BLaER1 treated with 17β-estradiol and CSF1 and Interleukin-3, amounts not matched to agents 10 nM and 100 nM (cell line): ENCODE measurements at regions not wholly inside any gene's neighbourhood (a gene's known extent, or its start where the extent isn't known, plus 50 kb on each side); places are given as distances from the start of the nearest gene placed in this dataset.

Experiments
- H3K27ac ChIP-seq, 11 experiments: shearing (Covaris generic); formaldehyde crosslinking; 2 replicates each; pipeline ENCODE4 v1.8.1; 2022
- H3K27me3 ChIP-seq, 11 experiments: shearing (Covaris generic); formaldehyde crosslinking; 2 replicates each; pipeline ENCODE4 v1.8.1; 2022
- H3K36me3 ChIP-seq, 11 experiments: shearing (Covaris generic); formaldehyde crosslinking; 2 replicates each; pipeline ENCODE4 v1.8.1; 2022
- H3K4me1 ChIP-seq, 10 experiments: shearing (Covaris generic); formaldehyde crosslinking; 2 replicates each; pipeline ENCODE4 v1.8.1; 2022
- H3K4me2 ChIP-seq, 11 experiments: shearing (Covaris generic); formaldehyde crosslinking; 2 replicates each; pipeline ENCODE4 v1.8.1; 2022
- H3K4me3 ChIP-seq, 10 experiments: shearing (Covaris generic); formaldehyde crosslinking; 2 replicates each; pipeline ENCODE4 v1.8.1; 2022
- H3K9ac ChIP-seq, 11 experiments: shearing (Covaris generic); formaldehyde crosslinking; 2 replicates each; pipeline ENCODE4 v1.8.1; 2022
- H3K9me3 ChIP-seq, 11 experiments: shearing (Covaris generic); formaldehyde crosslinking; replicated peaks in 1 of 11; 2 replicates each; pipeline ENCODE4 v1.8.1; 2022
- H4K20me1 ChIP-seq, 11 experiments: shearing (Covaris generic); formaldehyde crosslinking; 2 replicates each; pipeline ENCODE4 v1.8.1; 2022
- Cebpa-rat ChIP-seq, 11 experiments: shearing (Covaris generic); IDR thresholded peaks; 2 replicates each; pipeline ENCODE4 v1.8.1; 2022

DNA sequence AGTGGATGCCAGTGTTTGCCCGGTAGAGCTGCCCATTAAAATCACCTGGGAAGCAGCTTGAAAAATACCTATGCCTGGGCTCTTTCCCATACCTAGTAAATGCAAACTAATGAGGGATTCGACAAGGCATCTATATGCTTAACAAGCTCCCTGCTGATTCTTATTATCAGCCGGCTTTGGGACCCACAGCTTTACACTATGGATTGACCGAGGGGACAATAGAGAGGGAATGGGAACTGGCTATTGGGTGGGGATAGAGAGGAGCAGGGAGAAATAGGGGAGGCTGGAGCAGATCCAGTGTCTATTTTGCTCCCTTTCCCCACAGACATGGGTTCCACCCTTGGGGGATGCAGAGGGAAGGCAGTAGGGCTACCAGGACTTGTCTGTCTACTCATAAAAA lies 103.1 kb upstream of the TEX13D start:
- H4K20me1 ChIP-seq, result no peaks in the 10 kb centered on the region; a peak in 1 of 22 replicates
- no peak for TF ChIP-seq Cebpa-rat (IDR thresholded peaks at IDR 0.05)
- no peaks in the 10 kb centered on the region for H3K36me3 ChIP-seq
- peaks cover 0 to 17% (median 11%) of the 10 kb centered on the region in 10 experiments; a peak in 12 of 20 replicates for H3K4me1 ChIP-seq
- peaks cover 94 to 100% (median 100%) of the 10 kb centered on the region in 11 experiments for H3K27me3 ChIP-seq
- no peak overlapping the region for H3K27ac ChIP-seq
- H3K9me3 ChIP-seq, result no peaks in the 10 kb centered on the region
- no peak overlapping the region for H3K4me3 ChIP-seq
- no peak overlapping the region for H3K9ac ChIP-seq
- H3K4me2 ChIP-seq, result no peak overlapping the region

DNA sequence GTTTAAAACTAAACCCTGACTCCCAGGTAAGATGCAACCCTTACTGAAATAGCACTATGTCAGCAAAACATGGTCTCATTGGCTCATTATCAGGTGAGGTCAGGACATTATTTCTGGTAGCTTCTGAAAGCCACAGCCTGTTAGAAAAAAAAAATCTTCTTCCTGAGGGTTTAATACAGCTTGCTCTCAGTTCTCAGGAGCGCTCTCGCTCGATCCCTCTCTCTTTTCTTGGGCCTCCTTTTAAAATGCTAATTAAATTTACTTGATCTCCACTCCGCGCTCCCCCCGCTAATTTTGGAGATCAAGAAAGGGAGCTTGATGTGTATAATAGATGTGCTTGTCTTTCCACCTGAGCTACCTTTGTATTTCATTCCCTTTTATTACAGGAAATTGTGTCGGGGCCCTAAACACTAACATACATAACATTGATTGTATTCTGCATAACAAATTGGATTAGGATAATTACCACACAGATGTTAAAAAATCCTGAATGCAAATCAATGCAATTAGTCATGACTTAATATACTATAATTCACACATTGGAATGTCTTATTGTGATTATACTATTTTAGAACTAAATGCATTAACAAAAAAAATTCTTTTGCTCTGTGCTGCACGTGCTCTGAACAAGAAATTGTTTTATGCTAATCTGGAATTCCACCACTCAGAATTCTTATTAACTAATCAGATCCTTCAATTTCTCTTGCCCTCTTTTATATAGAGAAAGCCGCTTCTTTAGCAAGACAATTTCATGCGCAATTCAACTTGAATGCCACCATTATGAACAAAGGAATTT lies 101.6 kb upstream of the TEX13D start:
- no peak for TF ChIP-seq Cebpa-rat (IDR thresholded peaks at IDR 0.05)
- H4K20me1 ChIP-seq, result no peaks in the 10 kb centered on the region; a peak in 1 of 22 replicates
- no peaks in the 10 kb centered on the region for H3K36me3 ChIP-seq
- peaks cover 0 to 12% (median 8%) of the 10 kb centered on the region in 10 experiments; a peak in 12 of 20 replicates for H3K4me1 ChIP-seq
- H3K9ac ChIP-seq, result no peak overlapping the region
- no peaks in the 10 kb centered on the region for H3K9me3 ChIP-seq
- H3K27me3 ChIP-seq, result peaks cover 94 to 100% (median 100%) of the 10 kb centered on the region in 11 experiments
- H3K27ac ChIP-seq, result no peak overlapping the region
- H3K4me2 ChIP-seq, result no peak overlapping the region
- H3K4me3 ChIP-seq, result no peak overlapping the region

DNA sequence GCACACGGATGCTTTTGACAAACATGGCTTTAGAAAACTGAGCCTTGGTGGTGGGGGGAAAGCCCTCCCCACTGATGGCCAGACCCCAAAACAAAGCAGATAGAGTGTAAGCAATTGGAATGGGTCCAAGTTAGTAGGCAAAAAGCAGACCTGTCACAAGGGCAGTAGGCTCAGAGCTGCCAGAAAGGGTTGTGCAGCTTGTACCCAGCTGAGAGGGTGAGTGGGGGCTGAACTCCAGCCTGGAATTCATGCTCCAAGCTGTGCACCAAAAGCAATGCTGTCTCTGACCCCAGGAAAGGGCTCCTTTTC lies 101.1 kb upstream of the TEX13D start:
- TF ChIP-seq Cebpa-rat (IDR thresholded peaks at IDR 0.05), result no peak
- Histone ChIP-seq H3K4me1 (peaks cover 0 to 6% (median 5%) of the 10 kb centered on the region in 10 experiments; a peak in 9 of 20 replicates), H3K4me2 (no peak overlapping the region), H3K27ac (no peak overlapping the region), H3K4me3 (no peak overlapping the region), H3K9ac (no peak overlapping the region), H3K36me3 (no peaks in the 10 kb centered on the region), H3K27me3 (peaks cover 93 to 99% (median 98%) of the 10 kb centered on the region in 11 experiments), H3K9me3 (no peaks in the 10 kb centered on the region), H4K20me1 (no peaks in the 10 kb centered on the region; a peak in 1 of 22 replicates)

GRCh38 chrX:124232523-124233201 lies 99.8 kb upstream of the TEX13D start:
- no peak overlapping the region for H3K4me2 ChIP-seq
- H3K27me3 ChIP-seq, result peaks cover 90 to 94% (median 94%) of the 10 kb centered on the region in 11 experiments

DNA sequence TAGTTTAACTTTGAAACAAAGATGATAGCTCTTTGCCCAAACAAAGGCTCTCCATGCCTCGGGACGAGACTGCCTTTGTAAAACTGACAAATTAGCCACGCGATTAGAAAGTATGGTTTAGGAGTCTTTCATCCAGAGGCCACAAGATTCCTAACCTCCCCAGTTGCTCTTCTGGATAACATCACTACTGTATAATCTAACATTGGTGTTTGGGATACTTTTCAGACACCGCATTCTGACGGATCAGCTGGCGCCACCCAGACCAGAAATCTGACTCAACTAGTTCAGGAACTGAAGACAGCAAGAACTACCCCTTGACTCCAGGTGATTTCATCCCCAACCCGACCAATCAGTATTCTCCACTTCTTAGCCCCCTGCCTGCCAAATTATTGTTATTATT lies 98.1 kb upstream of the TEX13D start:
- Histone ChIP-seq H3K36me3 (no peaks in the 10 kb centered on the region), H3K27me3 (peaks cover 91 to 94% (median 93%) of the 10 kb centered on the region in 11 experiments), H3K27ac (no peak overlapping the region), H4K20me1 (no peaks in the 10 kb centered on the region; a peak in 1 of 22 replicates), H3K9ac (no peak overlapping the region), H3K9me3 (peaks cover 0 to 3% (median 0%) of the 10 kb centered on the region in 11 experiments; a peak in 1 of 22 replicates), H3K4me3 (no peak overlapping the region), H3K4me1 (no peaks in the 10 kb centered on the region), H3K4me2 (no peak overlapping the region)
- TF ChIP-seq Cebpa-rat (IDR thresholded peaks at IDR 0.05), result no peak

More at GRCh38 chrX:124232523-124233201, 99.8 kb upstream of the TEX13D start:
- Histone ChIP-seq H3K9me3 (peaks cover 0 to 3% (median 0%) of the 10 kb centered on the region in 11 experiments; a peak in 1 of 22 replicates), H4K20me1 (no peaks in the 10 kb centered on the region; a peak in 1 of 22 replicates), H3K4me3 (no peak overlapping the region), H3K36me3 (no peaks in the 10 kb centered on the region), H3K27ac (no peak overlapping the region), H3K9ac (no peak overlapping the region), H3K4me1 (no peaks in the 10 kb centered on the region)
- no peak for TF ChIP-seq Cebpa-rat (IDR thresholded peaks at IDR 0.05)

DNA sequence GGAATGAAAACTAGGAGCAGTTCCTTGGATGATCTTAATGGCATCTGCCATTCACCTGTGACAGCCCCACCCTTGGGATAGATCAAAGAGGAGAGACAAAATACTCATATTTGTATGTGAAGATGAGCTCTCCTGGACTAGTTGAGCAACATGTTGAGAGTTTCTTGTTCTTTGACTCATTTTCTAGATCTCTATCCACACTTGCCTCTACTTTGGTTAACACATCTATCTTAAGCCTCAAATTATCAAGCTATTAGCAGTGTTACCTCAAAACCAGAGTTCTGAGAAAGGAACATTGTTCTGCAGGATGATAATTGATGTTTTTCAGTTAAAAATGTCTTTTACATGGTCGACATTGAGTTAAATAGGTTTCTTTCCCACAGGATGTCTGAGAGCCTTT lies 94.2 kb upstream of the TEX13D start:
- H3K4me3 ChIP-seq, result no peak overlapping the region
- no peaks in the 10 kb centered on the region; a peak in 1 of 22 replicates for H4K20me1 ChIP-seq
- no peak overlapping the region for H3K27ac ChIP-seq
- no peaks in the 10 kb centered on the region for H3K4me1 ChIP-seq
- no peak for TF ChIP-seq Cebpa-rat (IDR thresholded peaks at IDR 0.05)
- H3K36me3 ChIP-seq, result no peaks in the 10 kb centered on the region
- H3K4me2 ChIP-seq, result no peak overlapping the region
- H3K27me3 ChIP-seq, result peaks cover 88 to 94% (median 93%) of the 10 kb centered on the region in 11 experiments
- H3K9me3 ChIP-seq, result peaks cover 0 to 3% (median 0%) of the 10 kb centered on the region in 11 experiments; a peak in 1 of 22 replicates
- no peak overlapping the region for H3K9ac ChIP-seq

- Histone ChIP-seq H3K4me3 (no peak overlapping the region), H3K27me3 (peaks cover 88 to 94% (median 93%) of the 10 kb centered on the region in 11 experiments), H3K9me3 (peaks cover 0 to 3% (median 0%) of the 10 kb centered on the region in 11 experiments; a peak in 1 of 22 replicates), H3K36me3 (no peaks in the 10 kb centered on the region), H3K27ac (no peak overlapping the region), H3K4me2 (no peak overlapping the region), H4K20me1 (no peaks in the 10 kb centered on the region), H3K4me1 (no peaks in the 10 kb centered on the region), H3K9ac (no peak overlapping the region)
- no peak for TF ChIP-seq Cebpa-rat (IDR thresholded peaks at IDR 0.05)
These were observed 93.1 kb upstream of the TEX13D start for GRCh38 chrX:124239324-124239723.

DNA sequence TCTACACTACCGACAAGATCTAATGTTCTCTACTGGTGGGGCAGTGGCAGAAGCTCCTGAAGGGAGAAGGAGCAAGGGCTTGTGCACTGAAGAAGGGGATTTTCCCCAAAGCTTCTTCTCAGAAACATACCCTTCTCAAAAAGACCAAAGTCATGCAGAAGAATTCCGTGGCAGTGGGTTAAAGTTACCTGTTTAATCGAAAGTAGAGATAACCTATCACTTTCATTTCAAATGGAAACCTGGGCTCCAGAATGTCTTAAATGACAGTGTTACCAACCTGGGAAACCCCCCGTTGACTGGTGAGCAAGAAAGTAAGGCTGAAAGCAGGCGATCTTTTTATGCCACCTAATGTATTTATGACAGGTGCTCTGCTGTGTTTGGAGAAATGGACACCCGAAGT lies 92.5 kb upstream of the TEX13D start:
- H3K4me3 ChIP-seq, result no peak overlapping the region
- peaks cover 86 to 94% (median 92%) of the 10 kb centered on the region in 11 experiments for H3K27me3 ChIP-seq
- peaks cover 0 to 3% (median 0%) of the 10 kb centered on the region in 11 experiments; a peak in 1 of 22 replicates for H3K9me3 ChIP-seq
- no peaks in the 10 kb centered on the region for H3K4me1 ChIP-seq
- H3K9ac ChIP-seq, result no peak overlapping the region
- H4K20me1 ChIP-seq, result no peaks in the 10 kb centered on the region
- TF ChIP-seq Cebpa-rat (IDR thresholded peaks at IDR 0.05), result no peak
- no peaks in the 10 kb centered on the region for H3K36me3 ChIP-seq
- H3K27ac ChIP-seq, result no peak overlapping the region
- H3K4me2 ChIP-seq, result no peak overlapping the region

- H3K4me2 ChIP-seq, result no peak overlapping the region
- TF ChIP-seq Cebpa-rat (IDR thresholded peaks at IDR 0.05), result no peak
- H3K36me3 ChIP-seq, result no peaks in the 10 kb centered on the region
- no peak overlapping the region for H3K9ac ChIP-seq
- H3K27me3 ChIP-seq, result peaks cover 81 to 94% (median 92%) of the 10 kb centered on the region in 11 experiments
- no peak overlapping the region for H3K4me3 ChIP-seq
- no peak overlapping the region for H3K27ac ChIP-seq
- H3K9me3 ChIP-seq, result peaks cover 0 to 3% (median 0%) of the 10 kb centered on the region in 11 experiments; a peak in 1 of 22 replicates
- H4K20me1 ChIP-seq, result no peaks in the 10 kb centered on the region
- H3K4me1 ChIP-seq, result no peaks in the 10 kb centered on the region
These were observed 92.0 kb upstream of the TEX13D start for GRCh38 chrX:124240422-124240821.
